B cell (primary cell): ENCODE measurements at regions not wholly inside any gene's neighbourhood (a gene's known extent, or its start where the extent isn't known, plus 50 kb on each side); places are given as distances from the start of the nearest gene placed in this dataset.

Experiments used
- ATAC-seq: fragments of 200-7000 bp; cut with Tn5 transposase; one replicate; pipeline ENCODE4 v1.10.0; 2021; ENCODE audit warnings: low read depth, mild to moderate bottlenecking, moderate number of reproducible peaks, moderate library complexity
- CTCF ChIA-PET: fragments of 350-600 bp; sonication (Branson Sonifier 250); formaldehyde crosslinking; loops from one replicate; lab custom pipeline; 2021; ENCODE audit warnings: antibody characterized with exemption, inconsistent platforms; lab: Charles Lee
- POLR2A ChIA-PET: fragments of 350-600 bp; sonication (Branson Sonifier 250); formaldehyde crosslinking; loops from one replicate; lab custom pipeline; 2021; ENCODE audit warnings: antibody characterized with exemption; lab: Charles Lee
- DNase-seq: peaks from one replicate; pipeline ENCODE4 v3.0.0; 2013
- H2AFZ ChIP-seq: 2 replicates; pipeline ENCODE4 v1.6.1; 2012; ENCODE audit warnings: mild to moderate bottlenecking, low read depth, low read length; ENCODE audit not compliant: insufficient read depth, poor library complexity, severe bottlenecking
- H3K27ac ChIP-seq, 2 donors: 1 replicate in 1 of 2; 2 replicates in 1 of 2; pipeline ENCODE4 v1.5.1; 2012 to 2013; ENCODE audit warnings: low read length in 2 of 2, mild to moderate bottlenecking in 2 of 2, moderate library complexity in 1 of 2
- H3K27me3 ChIP-seq, 4 experiments: fragments of 200-600 bp in 1 of 4; sonication (generic) in 1 of 4; replicated peaks in 1 of 4; 1 replicate in 2 of 4; 2 replicates in 2 of 4; pipeline versions ENCODE4 v1.6.1 to v1.7.0; 2013 to 2016; ENCODE audit warnings: low read length in 3 of 4, mild to moderate bottlenecking in 2 of 4, mixed read lengths in 1 of 4, moderate library complexity in 1 of 4; ENCODE audit not compliant: insufficient read depth in 4 of 4, control insufficient read depth in 3 of 4; ENCODE audit errors: control extremely low read depth in 1 of 4
- H3K36me3 ChIP-seq, 2 experiments: replicated peaks in 1 of 2; 1 replicate in 1 of 2; 2 replicates in 1 of 2; pipeline versions ENCODE4 v1.6.1 to v1.7.1; 2013; ENCODE audit warnings: low read length in 1 of 2; ENCODE audit not compliant: insufficient read depth in 2 of 2, control insufficient read depth in 1 of 2; ENCODE audit errors: control extremely low read depth in 1 of 2, extremely low read depth in 1 of 2
- H3K4me1 ChIP-seq, 2 donors: fragments of 200-600 bp in 1 of 2; sonication (generic) in 1 of 2; 1 replicate in 1 of 2; 2 replicates in 1 of 2; pipeline versions ENCODE4 v1.5.1 to v1.6.1; 2013 to 2017; ENCODE audit warnings: low read length in 2 of 2; ENCODE audit not compliant: control insufficient read depth in 2 of 2, insufficient read depth in 2 of 2
- H3K4me2 ChIP-seq: replicated peaks from 2 replicates; pipeline ENCODE3; 2012; ENCODE audit warnings: mild to moderate bottlenecking, low read depth, low read length; ENCODE audit not compliant: poor library complexity, severe bottlenecking
- H3K4me3 ChIP-seq, 5 experiments: fragments of 200-600 bp in 1 of 5; sonication (generic) in 1 of 5; 1 replicate in 3 of 5; 2 replicates in 2 of 5; pipeline versions ENCODE4 v1.5.1 to v1.7.0; 2011 to 2016; ENCODE audit warnings: low read length in 4 of 5, mild to moderate bottlenecking in 4 of 5, low read depth in 2 of 5, control low read depth in 1 of 5, moderate library complexity in 1 of 5; ENCODE audit not compliant: insufficient read depth in 1 of 5; ENCODE audit errors: control extremely low read depth in 1 of 5, extremely low read depth in 1 of 5
- H3K79me2 ChIP-seq: fragments of 200-600 bp; sonication (generic); one replicate; pipeline ENCODE4 v1.6.0; 2016; ENCODE audit warnings: low read length; ENCODE audit not compliant: control insufficient read depth, insufficient read depth
- H3K9ac ChIP-seq: fragments of 200-600 bp; sonication (generic); 2 replicates; pipeline ENCODE4 v1.6.1; 2017; ENCODE audit warnings: mild to moderate bottlenecking, low read length, moderate library complexity
- H3K9me3 ChIP-seq, 3 donors: one replicate each; pipeline versions ENCODE4 v1.6.1 to v1.7.1; 2013; ENCODE audit warnings: low read length in 2 of 3; ENCODE audit not compliant: control insufficient read depth in 2 of 3, insufficient read depth in 1 of 3; ENCODE audit errors: control extremely low read depth in 1 of 3
- H4K20me1 ChIP-seq: 2 replicates; pipeline ENCODE4 v1.6.0; 2012; ENCODE audit warnings: mild to moderate bottlenecking, low read length; ENCODE audit not compliant: insufficient read depth, control insufficient read depth, poor library complexity, severe bottlenecking
- H3K27ac Mint-ChIP-seq: one replicate; pipeline ENCODE4 v1.8.0; 2021; ENCODE audit warnings: mixed read lengths
- H3K27me3 Mint-ChIP-seq: one replicate; pipeline ENCODE4 v1.8.0; 2021; ENCODE audit warnings: mixed read lengths
- H3K4me1 Mint-ChIP-seq: one replicate; pipeline ENCODE4 v1.8.0; 2021; ENCODE audit warnings: mixed read lengths
- H3K4me3 Mint-ChIP-seq: one replicate; pipeline ENCODE4 v1.8.0; 2021; ENCODE audit warnings: mixed read lengths
- H3K9me3 Mint-ChIP-seq: one replicate; pipeline ENCODE4 v1.8.0; 2022; ENCODE audit warnings: mixed read lengths; ENCODE audit not compliant: insufficient read depth
- CTCF ChIP-seq: fragments of 200-600 bp; IDR thresholded peaks from one replicate; pipeline ENCODE4 v1.8.0; 2022; ENCODE audit warnings: antibody characterized with exemption, mild to moderate bottlenecking
- EZH2 ChIP-seq: IDR thresholded peaks from 2 replicates; pipeline ENCODE4 v1.6.1; 2012; ENCODE audit warnings: borderline replicate concordance, low read depth, mild to moderate bottlenecking, moderate library complexity, low read length; ENCODE audit not compliant: insufficient read depth, poor library complexity, severe bottlenecking
- WGBS: methylation state at CpG from one replicate; pipeline ENCODE4 v1.1.5; 2013; ENCODE audit warnings: missing lambda C conversion rate; ENCODE audit not compliant: insufficient coverage; 5-methylcytosine and 5-hydroxymethylcytosine counted together
- intact Hi-C: fragments of 100-400 bp; cut with micrococcal nuclease; formaldehyde crosslinking; loops from one replicate; pipeline ENCODE4 v1.10.0; 2022

GRCh38 chr14:40074169-40074568 lies 641.9 kb upstream of the FBXO33 start:
- no peak overlapping the region for H3K4me3 Mint-ChIP-seq
- ChIA-PET POLR2A (no interaction called here), CTCF (no interaction called here)
- Histone ChIP-seq H3K27ac (no peak overlapping the region), H4K20me1 (no peaks in the 10 kb centered on the region), H3K27me3 (no peaks in the 10 kb centered on the region), H3K9ac (no peak overlapping the region), H3K9me3 (peaks cover 0 to 8% (median 0%) of the 10 kb centered on the region in 3 donors), H2AFZ (no peak overlapping the region), H3K4me3 (no peak overlapping the region), H3K4me2 (no peak overlapping the region), H3K36me3 (no peaks in the 10 kb centered on the region), H3K4me1 (no peaks in the 10 kb centered on the region), H3K79me2 (no peaks in the 10 kb centered on the region)
- DNase-seq: no peak
- peaks cover 3% of the 10 kb centered on the region for H3K9me3 Mint-ChIP-seq
- no peaks in the 10 kb centered on the region for H3K4me1 Mint-ChIP-seq
- 100% methylated on average over 2 of the region's 2 CpGs for WGBS
- no peak overlapping the region for H3K27ac Mint-ChIP-seq
- ATAC-seq: no peak
- TF ChIP-seq CTCF: no peak
- no peak for TF ChIP-seq EZH2
- intact Hi-C loops: no loop called here
- no peaks in the 10 kb centered on the region for H3K27me3 Mint-ChIP-seq

GRCh38 chr14:40072175-40072574 lies 639.9 kb upstream of the FBXO33 start:
- H3K4me3 Mint-ChIP-seq: no peak overlapping the region
- H3K9me3 ChIP-seq: peaks cover 0 to 8% (median 0%) of the 10 kb centered on the region in 3 donors
- no peaks in the 10 kb centered on the region for H4K20me1 ChIP-seq
- no peak overlapping the region for H3K27ac Mint-ChIP-seq
- H3K9ac ChIP-seq: no peak overlapping the region
- H3K4me1 Mint-ChIP-seq: no peaks in the 10 kb centered on the region
- H3K36me3 ChIP-seq: no peaks in the 10 kb centered on the region
- ChIA-PET POLR2A (no interaction called here), CTCF (no interaction called here)
- ATAC-seq: no peak
- no peak overlapping the region for H3K4me3 ChIP-seq
- intact Hi-C loops: no loop called here
- no CpG with 5 or more reads among the region's 1 CpG for WGBS
- DNase-seq: no peak
- H3K27me3 Mint-ChIP-seq: no peaks in the 10 kb centered on the region
- TF ChIP-seq CTCF (no peak), EZH2 (no peak)
- H3K27me3 ChIP-seq: no peaks in the 10 kb centered on the region
- no peaks in the 10 kb centered on the region for H3K79me2 ChIP-seq
- H3K27ac ChIP-seq: no peak overlapping the region
- H3K4me1 ChIP-seq: no peaks in the 10 kb centered on the region
- H3K9me3 Mint-ChIP-seq: peaks cover 3% of the 10 kb centered on the region
- no peak overlapping the region for H2AFZ ChIP-seq
- no peak overlapping the region for H3K4me2 ChIP-seq
